Raji (cell line): ENCODE measurements at regions not wholly inside any gene's neighbourhood (a gene's known extent, or its start where the extent isn't known, plus 50 kb on each side); places are given as distances from the start of the nearest gene placed in this dataset.

Source experiments
- POLR2A ChIP-seq: IDR thresholded peaks from 2 replicates; pipeline ENCODE4 v1.6.1; 2011; ENCODE audit warnings: low read depth, low read length, control low read depth; ENCODE audit not compliant: insufficient read depth

DNA sequence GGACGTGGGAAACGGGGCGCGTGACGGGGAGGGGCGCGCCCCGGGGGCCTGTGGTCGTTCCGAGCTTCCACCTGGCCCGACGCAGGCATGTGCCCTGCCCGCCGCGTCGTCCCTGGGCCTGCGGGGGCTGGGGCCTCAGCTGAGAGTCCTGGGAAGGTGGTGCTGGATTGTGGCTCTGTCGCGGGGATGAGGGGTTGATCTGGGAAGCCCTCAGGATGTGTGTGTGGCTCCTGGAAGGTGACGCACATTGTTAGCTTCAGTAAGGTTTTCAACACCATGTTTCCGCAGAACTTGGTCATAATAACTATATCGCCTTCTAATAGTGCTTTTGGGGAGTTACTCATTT is 589.1 kb downstream of the MTRR start:
- TF ChIP-seq POLR2A = no peak

DNA sequence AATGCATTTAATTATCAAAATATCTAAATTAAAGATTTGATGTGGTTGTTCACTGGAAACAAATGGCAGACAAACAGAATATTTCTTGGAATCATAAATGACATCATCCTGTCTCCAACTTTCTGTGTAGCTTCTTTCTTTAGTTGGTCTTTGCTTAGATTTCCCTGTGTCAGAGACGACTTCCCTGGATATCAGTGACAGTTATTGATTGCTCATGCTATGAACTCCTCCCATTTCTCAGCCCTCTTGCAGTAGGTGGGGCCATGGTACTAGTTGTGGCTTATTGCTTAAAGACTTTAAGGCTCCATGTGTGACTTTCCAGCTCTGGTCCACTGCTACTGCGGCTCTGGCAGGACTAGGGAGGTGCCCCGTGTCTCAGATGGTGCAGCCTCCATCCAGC is 592.6 kb downstream of the MTRR start:
- no peak for TF ChIP-seq POLR2A

DNA sequence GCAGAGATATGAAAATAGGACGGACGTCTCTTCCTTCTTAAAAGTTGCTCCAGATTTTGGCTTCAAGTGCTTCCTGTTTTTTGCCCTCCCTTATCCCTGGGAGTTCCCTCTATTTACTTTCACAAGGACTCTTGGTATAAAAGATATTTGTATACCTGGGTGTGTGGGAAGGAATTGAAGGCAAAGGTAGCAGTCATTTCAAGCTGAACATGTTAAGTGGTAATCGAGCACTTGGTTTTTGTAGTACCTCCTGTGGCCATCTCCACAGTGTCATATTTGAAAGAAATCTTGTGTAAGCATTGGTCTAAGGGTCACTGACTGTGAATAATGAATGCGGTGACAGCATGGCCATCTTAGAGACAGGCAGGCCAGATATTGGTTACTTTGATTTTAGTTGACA is 593.6 kb downstream of the MTRR start:
- TF ChIP-seq POLR2A = no peak

DNA sequence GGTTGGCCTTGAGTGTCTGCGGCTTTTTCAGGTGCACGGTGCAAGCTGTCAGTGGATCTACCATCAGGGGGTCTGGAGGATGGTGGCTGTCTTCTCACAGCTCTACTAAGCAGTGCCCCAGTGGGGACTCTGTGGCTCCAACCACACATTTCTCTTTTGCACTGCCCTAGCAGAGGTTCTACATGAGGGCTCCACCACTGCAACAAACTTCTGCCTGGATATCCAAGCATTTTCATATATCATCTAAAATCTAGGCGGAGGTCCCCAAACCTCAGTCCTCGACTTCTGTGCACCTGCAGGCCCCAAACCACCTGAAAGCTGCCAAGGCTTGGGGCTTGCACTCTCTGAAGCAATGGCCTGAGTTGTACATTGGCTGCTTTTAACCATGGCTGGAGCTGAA is 601.5 kb downstream of the MTRR start:
- no peak for TF ChIP-seq POLR2A

DNA sequence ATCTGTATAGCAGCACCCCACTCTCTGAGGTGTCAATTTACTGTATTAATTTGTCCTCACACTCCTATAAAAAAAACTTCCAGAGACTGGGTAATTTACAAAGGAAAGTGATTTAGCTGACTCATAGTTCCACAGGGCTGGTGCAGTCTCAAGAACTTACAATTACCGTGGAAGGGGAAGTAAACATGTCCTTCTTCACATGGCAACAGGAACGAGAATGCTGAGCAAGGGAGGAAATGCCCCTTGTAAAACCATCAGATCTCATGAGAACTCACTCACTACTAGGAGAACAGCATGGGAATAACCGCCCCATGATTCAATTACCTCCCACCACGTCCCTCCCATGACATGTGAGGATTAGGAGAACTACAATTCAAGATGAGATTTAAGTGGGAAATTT is 602.6 kb downstream of the MTRR start:
- TF ChIP-seq POLR2A = no peak

DNA sequence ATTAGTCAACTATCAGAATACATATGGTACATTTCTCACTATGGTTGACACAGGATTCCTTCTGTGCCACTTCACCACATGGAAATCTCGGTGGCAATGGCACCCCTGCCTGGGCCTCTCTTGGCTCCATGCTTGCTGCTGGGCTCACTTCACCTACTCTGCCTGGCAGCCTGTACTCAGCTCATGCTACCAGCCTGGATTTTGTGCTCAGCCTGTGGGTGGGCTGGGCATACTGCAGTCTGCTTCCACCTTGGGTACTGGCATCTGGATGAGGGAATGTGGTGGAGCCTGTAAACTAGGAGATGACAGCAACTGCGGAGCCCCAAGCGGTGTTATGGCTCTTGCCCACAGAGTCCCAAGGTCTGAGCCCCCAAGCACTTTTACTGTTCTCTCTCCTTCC is 604.1 kb downstream of the MTRR start:
- TF ChIP-seq POLR2A = no peak

DNA sequence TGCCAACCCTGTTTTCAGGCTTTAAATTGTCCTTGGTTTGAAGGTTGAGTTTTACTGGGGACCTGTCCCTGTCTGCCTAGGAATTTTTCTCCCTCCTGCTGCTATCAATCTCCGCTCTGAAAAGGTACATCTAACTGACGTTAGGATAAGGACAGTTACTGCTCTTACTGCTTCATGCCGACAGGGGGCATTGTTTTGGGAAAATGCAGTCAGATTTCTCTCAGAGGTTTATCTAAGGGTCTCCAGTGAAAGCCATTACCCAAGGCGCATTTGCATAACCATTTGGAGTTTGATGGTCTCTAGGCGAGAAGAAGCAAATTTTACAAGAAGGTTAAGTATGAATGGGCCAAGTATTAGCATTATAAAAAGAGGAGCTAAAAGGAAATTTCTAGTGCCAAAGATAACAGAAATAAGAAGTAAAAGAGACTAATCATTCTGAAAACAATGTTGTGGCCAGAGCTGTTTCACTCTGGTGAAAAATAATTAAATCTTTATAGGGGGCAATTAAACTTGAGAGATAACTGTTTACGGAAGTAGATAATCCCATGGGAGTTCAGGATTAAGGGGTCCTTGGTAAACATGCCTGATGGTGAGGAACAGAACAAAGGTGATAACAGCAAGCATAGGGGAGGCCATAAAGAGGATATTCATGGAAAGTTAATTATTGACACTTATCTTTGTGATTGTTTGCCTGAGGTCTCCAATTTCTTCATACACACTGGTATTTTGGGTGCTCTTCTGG is 605.0 kb downstream of the MTRR start:
- TF ChIP-seq POLR2A = no peak

DNA sequence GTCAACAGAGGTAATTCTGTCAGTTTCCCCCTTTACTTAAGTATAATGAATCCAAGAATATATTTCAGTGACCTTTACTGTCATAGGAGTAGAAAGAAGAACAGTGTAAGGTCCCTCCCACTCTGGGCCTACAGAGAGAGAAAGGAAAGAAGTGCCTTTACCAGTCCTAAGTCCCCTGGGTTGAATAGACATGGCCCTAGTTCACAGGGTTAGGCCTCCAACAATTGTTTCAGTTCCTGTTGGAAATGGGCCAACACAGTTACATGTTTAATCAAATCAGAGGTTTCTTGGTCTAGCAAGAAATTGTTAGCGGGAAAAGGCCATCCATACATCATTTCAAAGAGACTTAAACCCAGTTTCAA is 605.6 kb downstream of the MTRR start:
- no peak for TF ChIP-seq POLR2A

DNA sequence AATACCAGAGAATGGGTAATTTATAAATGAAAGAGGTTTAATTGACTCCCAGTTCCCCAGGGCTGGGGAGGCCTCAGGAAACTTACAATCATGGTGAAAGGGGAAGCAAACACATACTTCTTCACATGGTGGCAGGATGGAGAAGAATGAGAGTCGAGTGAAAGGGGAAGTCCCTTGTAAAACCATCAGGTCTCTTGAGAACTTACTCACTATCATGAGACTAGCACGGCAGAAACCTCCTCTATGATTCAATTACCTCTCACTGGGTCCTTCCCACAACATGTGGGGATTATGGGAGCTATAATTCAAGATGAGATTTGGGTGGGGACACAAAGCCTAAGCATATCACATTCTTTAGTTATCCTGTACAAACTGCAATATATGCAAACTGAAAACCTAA is 609.4 kb downstream of the MTRR start:
- TF ChIP-seq POLR2A = no peak

DNA sequence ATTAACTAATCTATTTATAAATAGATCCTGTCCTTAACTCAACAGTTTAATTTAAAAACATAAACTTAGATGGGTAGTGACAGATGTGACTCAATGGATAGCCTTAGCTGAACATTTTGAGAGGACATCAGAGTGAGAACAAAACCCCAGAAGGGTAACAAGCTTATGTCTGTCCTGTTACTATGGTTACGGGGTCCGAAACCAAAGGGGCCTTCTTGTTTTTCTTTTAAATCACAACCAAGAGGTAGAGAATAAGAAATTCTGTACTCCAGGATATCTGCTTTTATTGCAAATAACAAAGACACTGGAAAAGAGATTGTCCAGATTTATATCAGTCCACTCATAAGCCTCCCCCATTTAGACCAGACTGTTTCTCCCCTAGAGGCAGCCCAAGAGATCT is 612.1 kb downstream of the MTRR start:
- TF ChIP-seq POLR2A = no peak

DNA sequence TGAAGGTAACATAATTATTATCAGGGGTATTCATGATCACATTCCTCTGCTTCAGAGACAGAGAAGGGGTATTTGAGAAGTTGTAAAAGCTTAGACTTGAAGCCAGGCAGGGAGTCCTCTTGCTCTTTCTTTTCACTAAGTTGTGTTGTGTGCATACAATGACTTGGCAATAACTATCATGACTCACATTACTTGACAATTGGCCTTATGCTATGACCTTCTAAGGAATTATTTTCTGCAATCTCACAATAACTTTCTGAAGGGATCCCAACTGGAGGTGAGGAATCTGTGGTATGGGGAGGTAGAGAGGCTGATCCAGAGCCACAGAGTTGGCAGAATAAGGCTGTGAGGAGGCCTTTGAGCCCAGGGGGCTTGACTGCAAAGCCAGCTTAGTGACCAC is 622.3 kb downstream of the MTRR start:
- TF ChIP-seq POLR2A = no peak

DNA sequence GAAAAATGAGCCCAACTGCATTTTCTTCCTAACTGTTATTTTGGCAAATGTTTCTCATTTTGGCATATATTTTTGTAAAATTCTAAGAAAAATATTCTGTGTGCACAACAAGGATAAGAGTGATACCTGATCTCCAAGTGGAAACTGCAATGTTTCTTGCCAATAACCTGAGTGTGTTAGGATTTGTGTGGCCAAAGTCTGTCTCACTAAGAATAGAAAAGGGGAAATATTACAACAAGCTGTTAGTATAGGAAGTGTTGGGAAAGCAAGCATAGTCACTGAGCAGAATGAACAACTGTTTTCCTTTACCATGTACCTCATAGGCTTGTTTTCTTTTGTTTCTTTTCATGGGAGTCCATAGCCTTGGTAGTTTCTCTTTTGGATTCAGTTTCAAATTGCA is 624.2 kb downstream of the MTRR start:
- no peak for TF ChIP-seq POLR2A

DNA sequence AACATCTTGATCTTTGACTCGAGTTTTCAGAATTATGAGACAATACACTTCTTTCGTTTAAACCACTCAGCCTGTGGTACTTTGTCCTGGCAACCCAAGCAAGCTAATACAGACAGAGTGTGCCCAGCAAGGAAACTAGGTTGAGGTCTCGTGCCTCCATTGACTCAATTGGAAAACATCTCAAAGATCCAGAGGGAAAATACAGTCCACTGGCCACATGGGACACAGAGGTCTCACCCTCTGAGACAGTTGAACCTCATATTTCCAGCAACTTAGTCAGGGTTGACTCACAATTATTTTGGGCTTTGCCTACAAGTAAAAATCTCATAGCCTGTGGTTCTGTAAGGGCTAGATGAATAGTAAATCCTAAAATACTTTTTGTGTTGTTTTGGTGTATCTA is 631.5 kb downstream of the MTRR start:
- no peak for TF ChIP-seq POLR2A

DNA sequence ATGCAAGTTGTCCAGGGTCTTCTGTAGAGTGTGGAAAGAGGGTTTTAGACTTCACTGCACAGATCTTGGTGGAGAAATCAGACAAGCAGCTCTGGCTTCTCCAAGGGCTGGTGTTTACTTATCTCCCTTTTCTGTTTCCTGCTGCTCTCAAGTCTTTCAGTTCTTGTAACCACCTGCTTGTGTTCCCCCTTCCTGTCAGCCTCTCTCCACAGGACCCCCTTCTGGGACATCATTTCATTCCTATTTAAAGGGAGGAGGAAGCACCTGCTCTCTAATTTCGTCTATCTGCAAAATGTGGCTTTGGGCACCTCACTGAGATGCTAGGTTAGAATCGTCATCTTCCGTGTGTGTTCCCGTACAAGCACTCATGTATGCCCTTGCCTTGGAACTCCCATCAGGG is 636.2 kb downstream of the MTRR start:
- no peak for TF ChIP-seq POLR2A

DNA sequence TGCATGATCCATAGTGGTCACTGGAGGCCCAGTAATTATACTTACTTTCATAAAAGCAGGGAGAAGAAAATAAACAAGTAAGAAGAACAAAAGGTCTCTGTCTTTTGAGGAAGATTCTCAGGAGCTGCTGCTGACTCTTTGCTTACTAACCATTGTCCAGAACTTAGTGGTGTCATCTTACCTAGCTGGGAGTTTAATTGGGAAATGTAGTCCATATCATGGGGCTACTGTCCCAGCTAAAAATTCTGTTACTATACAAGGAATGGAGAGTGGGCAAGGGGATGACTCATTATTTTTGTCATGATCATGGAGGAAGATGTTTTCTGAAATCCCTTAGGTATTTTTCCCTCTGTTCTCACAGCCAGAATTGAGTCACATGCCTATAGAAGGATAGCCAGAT is 639.3 kb downstream of the MTRR start:
- no peak for TF ChIP-seq POLR2A

DNA sequence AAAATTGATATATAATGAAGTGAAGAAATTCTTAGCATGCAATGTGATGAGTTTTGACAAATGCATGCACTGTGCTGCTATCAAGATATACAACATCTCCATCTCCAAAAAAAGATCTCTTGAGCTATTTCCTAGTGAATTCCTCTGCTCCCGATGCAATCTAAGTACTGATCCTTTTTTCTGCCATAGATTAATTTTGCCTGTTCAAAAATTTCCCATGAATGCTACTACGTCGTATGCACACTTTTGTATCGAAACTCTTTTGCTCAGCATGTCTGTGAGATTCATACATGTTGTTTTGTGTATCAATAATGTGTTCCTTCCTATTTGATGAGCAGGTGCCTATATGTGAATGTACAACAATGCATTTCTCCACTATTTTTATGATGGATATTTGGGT is 647.4 kb downstream of the MTRR start:
- no peak for TF ChIP-seq POLR2A

DNA sequence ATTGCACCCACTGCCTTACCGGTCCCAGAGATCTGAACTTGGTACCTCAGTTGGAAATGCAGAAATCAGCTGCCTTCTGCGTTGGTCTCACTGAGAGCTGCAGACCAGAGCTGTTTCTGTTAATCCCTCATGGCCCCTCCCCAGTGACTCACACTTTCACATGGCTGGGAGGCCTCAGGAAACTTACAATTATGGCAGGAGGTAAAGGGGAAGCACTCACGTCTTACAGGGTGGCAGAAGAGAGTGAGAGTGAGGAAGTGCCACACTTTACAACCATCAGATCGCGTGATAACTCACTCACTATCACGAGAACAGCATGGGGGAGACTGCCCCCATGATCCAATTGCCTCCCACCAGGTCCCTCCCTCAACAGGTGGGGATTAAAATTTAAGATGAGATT is 648.5 kb downstream of the MTRR start:
- TF ChIP-seq POLR2A = no peak
